ENCODE measurements at regions not wholly inside any gene's neighbourhood (a gene's known extent, or its start where the extent isn't known, plus 50 kb on each side); places are given as distances from the start of the nearest gene placed in this dataset.

DNA sequence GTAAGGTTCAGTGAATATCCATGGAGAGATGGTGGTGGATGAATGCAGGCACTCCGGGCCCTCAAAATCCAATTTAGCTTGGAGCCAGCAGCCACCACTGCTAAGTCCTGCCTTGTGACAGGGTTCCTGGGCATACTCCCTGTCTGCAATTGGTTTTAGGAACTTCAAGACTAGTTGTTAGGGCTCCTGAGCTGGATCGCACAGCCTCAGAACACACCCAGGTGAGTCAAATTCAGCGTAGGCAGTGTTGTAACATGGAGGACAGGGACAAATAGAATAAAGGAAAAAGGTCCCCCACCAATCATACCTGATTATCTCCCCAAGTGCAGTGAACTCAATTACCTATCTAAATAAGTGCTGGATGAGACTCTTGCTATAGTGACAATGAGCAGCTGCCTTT, 74.6 kb downstream of the PERP start:
- ChIA-PET POLR2A (interaction anchor here (1.3 kb wide), 1 partner anchor 11 kb away, joined by 4 read pairs; no protein-coding TSS in a partner anchor), CTCF (ENCODE audit: low intra/inter-chr PET ratio) (no interaction called here)
- Histone ChIP-seq H3K27ac (ENCODE audit: extremely low read depth, low read depth, low read length) (no peak overlapping the region), H2AFZ (ENCODE audit: low read depth, low read length) (no peak overlapping the region), H3K4me1 (replicated peaks in 1 of 2; ENCODE audit: control insufficient read depth in 2 of 2, insufficient read depth in 2 of 2, low read length in 2 of 2) (no peaks in the 10 kb centered on the region), H3K79me2 (ENCODE audit: control insufficient read depth, insufficient read depth, low read length) (no peaks in the 10 kb centered on the region), H3K4me2 (ENCODE audit: insufficient read depth, low read length) (no peak overlapping the region), H3K4me3 (no peak overlapping the region), H3K9me3 (replicated peaks; ENCODE audit: control insufficient read depth, insufficient read depth, low read depth, low read length) (no peaks in the 10 kb centered on the region), H3K36me3 (ENCODE audit: control insufficient read depth, insufficient read depth, low read length) (no peaks in the 10 kb centered on the region), H3K9me1 (ENCODE audit: control insufficient read depth, insufficient read depth, low read length) (no peaks in the 10 kb centered on the region), H4K20me1 (replicated peaks; ENCODE audit: control insufficient read depth, insufficient read depth, low read length) (no peaks in the 10 kb centered on the region), H3K27me3 (ENCODE audit: control insufficient read depth in 2 of 2, insufficient read depth in 2 of 2, low read length in 2 of 2) (peaks cover 14 to 42% of the 10 kb centered on the region in 2 experiments), H3K9ac (ENCODE audit: insufficient read depth in 1 of 2, low read depth in 2 of 2, low read length in 2 of 2) (no peak overlapping the region)
- WGBS (ENCODE audit: insufficient coverage, low coverage, missing lambda C conversion rate): 0% methylated on average over 3 of the region's 3 CpGs
- intact Hi-C loops (cut with micrococcal nuclease): no loop called here
- ATAC-seq (no peak), DNase-seq (ENCODE audit: extremely low read depth in 1 of 4, low spot score in 3 of 4) (no peak), FAIRE-seq (no peak)
- in situ Hi-C loops (cut with MboI): no loop called here
- BruUV-seq (replicated peaks): no TSS peak
- no peak for TF ChIP-seq CHD4 (IDR thresholded peaks at IDR 0.05; ENCODE audit: insufficient read depth, insufficient replicate concordance, low read depth, low read length, poor library complexity, severe bottlenecking)
- TF ChIP-seq HDAC6 (IDR thresholded peaks at IDR 0.05; ENCODE audit: low read depth, low read length): no peak
- no peak for TF ChIP-seq BRF1 (IDR thresholded peaks at IDR 0.05; ENCODE audit: borderline replicate concordance, extremely low read depth, insufficient read length)
- TF ChIP-seq ZC3H11A (IDR thresholded peaks at IDR 0.05; ENCODE audit: low read depth, low read length): no peak
- TF ChIP-seq JUN (IDR thresholded peaks at IDR 0.05; ENCODE audit: borderline replicate concordance, low read depth, low read length): no peak
- TF ChIP-seq JUN (CRISPR knock-in tag; IDR thresholded peaks at IDR 0.05; ENCODE audit: borderline replicate concordance): no peak
- TF ChIP-seq HDGF (IDR thresholded peaks at IDR 0.05): no peak
- TF ChIP-seq POLR2AphosphoS2 (IDR thresholded peaks at IDR 0.05; ENCODE audit: low read length): no peak
- TF ChIP-seq, protein P1, sequence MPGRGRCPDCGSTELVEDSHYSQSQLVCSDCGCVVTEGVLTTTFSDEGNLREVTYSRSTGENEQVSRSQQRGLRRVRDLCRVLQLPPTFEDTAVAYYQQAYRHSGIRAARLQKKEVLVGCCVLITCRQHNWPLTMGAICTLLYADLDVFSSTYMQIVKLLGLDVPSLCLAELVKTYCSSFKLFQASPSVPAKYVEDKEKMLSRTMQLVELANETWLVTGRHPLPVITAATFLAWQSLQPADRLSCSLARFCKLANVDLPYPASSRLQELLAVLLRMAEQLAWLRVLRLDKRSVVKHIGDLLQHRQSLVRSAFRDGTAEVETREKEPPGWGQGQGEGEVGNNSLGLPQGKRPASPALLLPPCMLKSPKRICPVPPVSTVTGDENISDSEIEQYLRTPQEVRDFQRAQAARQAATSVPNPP (IDR thresholded peaks at IDR 0.05; ENCODE audit: borderline replicate concordance, insufficient read depth, insufficient read length): no peak
- no peak for TF ChIP-seq ZBTB40 (IDR thresholded peaks at IDR 0.05)
- TF ChIP-seq ZBTB40 (CRISPR knock-in tag; IDR thresholded peaks at IDR 0.05): no peak
- TF ChIP-seq, protein P2, sequence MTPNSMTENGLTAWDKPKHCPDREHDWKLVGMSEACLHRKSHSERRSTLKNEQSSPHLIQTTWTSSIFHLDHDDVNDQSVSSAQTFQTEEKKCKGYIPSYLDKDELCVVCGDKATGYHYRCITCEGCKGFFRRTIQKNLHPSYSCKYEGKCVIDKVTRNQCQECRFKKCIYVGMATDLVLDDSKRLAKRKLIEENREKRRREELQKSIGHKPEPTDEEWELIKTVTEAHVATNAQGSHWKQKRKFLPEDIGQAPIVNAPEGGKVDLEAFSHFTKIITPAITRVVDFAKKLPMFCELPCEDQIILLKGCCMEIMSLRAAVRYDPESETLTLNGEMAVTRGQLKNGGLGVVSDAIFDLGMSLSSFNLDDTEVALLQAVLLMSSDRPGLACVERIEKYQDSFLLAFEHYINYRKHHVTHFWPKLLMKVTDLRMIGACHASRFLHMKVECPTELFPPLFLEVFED (CRISPR knock-in tag; conservative IDR thresholded peaks at IDR 0.05): no peak

Data from K562 (cell line).